ENCODE measurements at regions not wholly inside any gene's neighbourhood (a gene's known extent, or its start where the extent isn't known, plus 50 kb on each side); places are given as distances from the start of the nearest gene placed in this dataset.

DNA sequence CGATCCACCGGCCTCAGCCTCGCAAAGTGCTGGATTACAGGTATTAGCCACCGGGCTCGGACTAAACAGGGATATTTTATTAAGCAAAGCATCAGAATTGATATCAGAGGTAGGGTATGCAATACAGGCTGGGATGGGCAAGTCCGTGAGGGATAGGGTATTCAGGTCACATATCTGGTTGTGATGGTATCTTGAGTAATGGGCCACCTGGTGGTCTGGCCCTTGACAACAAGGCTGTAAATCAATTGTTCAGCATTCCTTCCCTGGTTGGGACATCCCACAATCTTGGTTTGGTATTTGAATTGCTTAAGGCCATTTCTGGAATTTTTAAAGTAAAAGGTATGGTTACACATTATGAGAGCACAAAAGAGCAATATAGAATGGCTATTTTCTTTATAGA lies 1588.0 kb downstream of the SLITRK1 start:
- no peak for TF ChIP-seq POLR2AphosphoS5 (IDR thresholded peaks at IDR 0.05; ENCODE audit: low read depth)
- TF ChIP-seq, protein P1, sequence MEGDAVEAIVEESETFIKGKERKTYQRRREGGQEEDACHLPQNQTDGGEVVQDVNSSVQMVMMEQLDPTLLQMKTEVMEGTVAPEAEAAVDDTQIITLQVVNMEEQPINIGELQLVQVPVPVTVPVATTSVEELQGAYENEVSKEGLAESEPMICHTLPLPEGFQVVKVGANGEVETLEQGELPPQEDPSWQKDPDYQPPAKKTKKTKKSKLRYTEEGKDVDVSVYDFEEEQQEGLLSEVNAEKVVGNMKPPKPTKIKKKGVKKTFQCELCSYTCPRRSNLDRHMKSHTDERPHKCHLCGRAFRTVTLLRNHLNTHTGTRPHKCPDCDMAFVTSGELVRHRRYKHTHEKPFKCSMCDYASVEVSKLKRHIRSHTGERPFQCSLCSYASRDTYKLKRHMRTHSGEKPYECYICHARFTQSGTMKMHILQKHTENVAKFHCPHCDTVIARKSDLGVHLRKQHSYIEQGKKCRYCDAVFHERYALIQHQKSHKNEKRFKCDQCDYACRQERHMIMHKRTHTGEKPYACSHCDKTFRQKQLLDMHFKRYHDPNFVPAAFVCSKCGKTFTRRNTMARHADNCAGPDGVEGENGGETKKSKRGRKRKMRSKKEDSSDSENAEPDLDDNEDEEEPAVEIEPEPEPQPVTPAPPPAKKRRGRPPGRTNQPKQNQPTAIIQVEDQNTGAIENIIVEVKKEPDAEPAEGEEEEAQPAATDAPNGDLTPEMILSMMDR (IDR thresholded peaks at IDR 0.05; ENCODE audit: insufficient read depth, low read length), result no peak
- TF ChIP-seq, protein P2, sequence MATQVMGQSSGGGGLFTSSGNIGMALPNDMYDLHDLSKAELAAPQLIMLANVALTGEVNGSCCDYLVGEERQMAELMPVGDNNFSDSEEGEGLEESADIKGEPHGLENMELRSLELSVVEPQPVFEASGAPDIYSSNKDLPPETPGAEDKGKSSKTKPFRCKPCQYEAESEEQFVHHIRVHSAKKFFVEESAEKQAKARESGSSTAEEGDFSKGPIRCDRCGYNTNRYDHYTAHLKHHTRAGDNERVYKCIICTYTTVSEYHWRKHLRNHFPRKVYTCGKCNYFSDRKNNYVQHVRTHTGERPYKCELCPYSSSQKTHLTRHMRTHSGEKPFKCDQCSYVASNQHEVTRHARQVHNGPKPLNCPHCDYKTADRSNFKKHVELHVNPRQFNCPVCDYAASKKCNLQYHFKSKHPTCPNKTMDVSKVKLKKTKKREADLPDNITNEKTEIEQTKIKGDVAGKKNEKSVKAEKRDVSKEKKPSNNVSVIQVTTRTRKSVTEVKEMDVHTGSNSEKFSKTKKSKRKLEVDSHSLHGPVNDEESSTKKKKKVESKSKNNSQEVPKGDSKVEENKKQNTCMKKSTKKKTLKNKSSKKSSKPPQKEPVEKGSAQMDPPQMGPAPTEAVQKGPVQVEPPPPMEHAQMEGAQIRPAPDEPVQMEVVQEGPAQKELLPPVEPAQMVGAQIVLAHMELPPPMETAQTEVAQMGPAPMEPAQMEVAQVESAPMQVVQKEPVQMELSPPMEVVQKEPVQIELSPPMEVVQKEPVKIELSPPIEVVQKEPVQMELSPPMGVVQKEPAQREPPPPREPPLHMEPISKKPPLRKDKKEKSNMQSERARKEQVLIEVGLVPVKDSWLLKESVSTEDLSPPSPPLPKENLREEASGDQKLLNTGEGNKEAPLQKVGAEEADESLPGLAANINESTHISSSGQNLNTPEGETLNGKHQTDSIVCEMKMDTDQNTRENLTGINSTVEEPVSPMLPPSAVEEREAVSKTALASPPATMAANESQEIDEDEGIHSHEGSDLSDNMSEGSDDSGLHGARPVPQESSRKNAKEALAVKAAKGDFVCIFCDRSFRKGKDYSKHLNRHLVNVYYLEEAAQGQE (IDR thresholded peaks at IDR 0.05; ENCODE audit: insufficient replicate concordance, low read depth), result no peak
- no peak for TF ChIP-seq GABPA (IDR thresholded peaks at IDR 0.05; ENCODE audit: low read depth)

Data from HL-60 (cell line).